ENCODE measurements at regions not wholly inside any gene's neighbourhood (a gene's known extent, or its start where the extent isn't known, plus 50 kb on each side); places are given as distances from the start of the nearest gene placed in this dataset.
"Not testable (repeated sequence)": the region's sequence is repeated elsewhere in the genome, so short reads cannot be mapped to it uniquely, and the experiment has no call there.

GRCh38 chr15:26066896-26067295 is 203.8 kb upstream of the ATP10A start:
- DNase-seq = no peak

- no peak for DNase-seq
Observed at GRCh38 chr15:26065723-26066122, 202.6 kb upstream of the ATP10A start.

GRCh38 chr15:26061248-26061647 is 198.1 kb upstream of the ATP10A start:
- no peak for DNase-seq

- not testable (repeated sequence) for DNase-seq
Observed at GRCh38 chr15:26056766-26057165, 193.6 kb upstream of the ATP10A start.

- no peak for DNase-seq
Observed at GRCh38 chr15:26051761-26052675, 188.9 kb upstream of the ATP10A start.

GRCh38 chr15:26050984-26051383 is 187.9 kb upstream of the ATP10A start:
- DNase-seq = no peak

GRCh38 chr15:26049900-26050657 is 187.0 kb upstream of the ATP10A start:
- no peak for DNase-seq

- no peak for DNase-seq
Observed at GRCh38 chr15:26048669-26049068, 185.5 kb upstream of the ATP10A start.

GRCh38 chr15:26045516-26045915 is 182.4 kb upstream of the ATP10A start:
- DNase-seq = no peak

GRCh38 chr15:26043018-26043417 is 179.9 kb upstream of the ATP10A start:
- no peak for DNase-seq

- DNase-seq = no peak
Observed at GRCh38 chr15:26038693-26039092, 175.6 kb upstream of the ATP10A start.

GRCh38 chr15:26037369-26037768 is 174.2 kb upstream of the ATP10A start:
- no peak for DNase-seq

- DNase-seq = no peak
Observed at GRCh38 chr15:26033493-26033892, 170.4 kb upstream of the ATP10A start.

GRCh38 chr15:26032162-26032846 is 169.2 kb upstream of the ATP10A start:
- no peak for DNase-seq

GRCh38 chr15:26029586-26029985 is 166.5 kb upstream of the ATP10A start:
- not testable (repeated sequence) for DNase-seq

- DNase-seq = no peak
Observed at GRCh38 chr15:26029146-26029545, 166.0 kb upstream of the ATP10A start.

- DNase-seq = no peak
Observed at GRCh38 chr15:26028086-26028740, 165.1 kb upstream of the ATP10A start.

- not testable (repeated sequence) for DNase-seq
Observed at GRCh38 chr15:26026671-26027070, 163.5 kb upstream of the ATP10A start.

- DNase-seq = no peak
Observed at GRCh38 chr15:26024241-26024640, 161.1 kb upstream of the ATP10A start.

- DNase-seq = no peak
Observed at GRCh38 chr15:26023691-26024090, 160.6 kb upstream of the ATP10A start.

- DNase-seq = no peak
Observed at GRCh38 chr15:26023231-26023630, 160.1 kb upstream of the ATP10A start.

GRCh38 chr15:26020871-26021270 is 157.7 kb upstream of the ATP10A start:
- DNase-seq = no peak

GRCh38 chr15:26017665-26018064 is 154.5 kb upstream of the ATP10A start:
- DNase-seq = no peak

Data from activated CD4-positive, alpha-beta T cell treated with anti-CD3 and anti-CD28 coated beads for 48 hours (primary cell).